Gastrocnemius medialis (tissue), 4 donors: ENCODE measurements at regions not wholly inside any gene's neighbourhood (a gene's known extent, or its start where the extent isn't known, plus 50 kb on each side); places are given as distances from the start of the nearest gene placed in this dataset.

Source experiments
- POLR2A ChIP-seq, 2 donors: fragments of 450-650 bp; IDR thresholded peaks; one replicate each; pipeline ENCODE4 v1.6.1; 2017; ENCODE audit warnings: antibody characterized with exemption in 2 of 2, mild to moderate bottlenecking in 2 of 2, moderate library complexity in 2 of 2
- TF ChIP-seq, protein P1 (sequence below), 5 experiments: fragments of 450-650 bp in 3 of 5; fragments of 200-600 bp in 2 of 5; sonication (generic) in 2 of 5; IDR thresholded peaks in 4 of 5; conservative IDR thresholded peaks in 1 of 5; 1 replicate in 4 of 5; 2 replicates in 1 of 5; pipeline ENCODE4 v1.5.1; 2016 to 2019; ENCODE audit warnings: antibody characterized with exemption in 5 of 5, mild to moderate bottlenecking in 3 of 5, moderate library complexity in 3 of 5

DNA sequence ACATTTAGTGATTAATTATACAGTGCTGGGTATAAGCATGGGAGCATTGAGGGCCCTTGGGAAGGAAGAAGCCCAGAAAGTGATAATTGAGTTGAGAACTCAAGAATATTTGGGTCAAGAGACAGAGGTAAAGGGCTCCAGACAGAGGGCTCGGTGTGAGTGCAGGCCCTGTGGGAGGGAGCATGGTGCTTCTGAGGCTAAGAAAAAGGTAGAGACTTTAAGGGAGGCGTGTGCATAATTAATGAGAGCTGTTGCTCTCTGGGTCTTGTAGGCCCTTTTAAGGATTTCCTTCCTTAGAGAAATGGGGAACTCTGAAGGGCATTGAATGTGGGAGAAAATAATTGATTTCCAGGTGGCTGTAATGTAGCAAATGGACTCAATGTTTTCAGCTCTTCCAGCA lies 735.0 kb upstream of the POU3F3 start:
- TF ChIP-seq, protein P1, sequence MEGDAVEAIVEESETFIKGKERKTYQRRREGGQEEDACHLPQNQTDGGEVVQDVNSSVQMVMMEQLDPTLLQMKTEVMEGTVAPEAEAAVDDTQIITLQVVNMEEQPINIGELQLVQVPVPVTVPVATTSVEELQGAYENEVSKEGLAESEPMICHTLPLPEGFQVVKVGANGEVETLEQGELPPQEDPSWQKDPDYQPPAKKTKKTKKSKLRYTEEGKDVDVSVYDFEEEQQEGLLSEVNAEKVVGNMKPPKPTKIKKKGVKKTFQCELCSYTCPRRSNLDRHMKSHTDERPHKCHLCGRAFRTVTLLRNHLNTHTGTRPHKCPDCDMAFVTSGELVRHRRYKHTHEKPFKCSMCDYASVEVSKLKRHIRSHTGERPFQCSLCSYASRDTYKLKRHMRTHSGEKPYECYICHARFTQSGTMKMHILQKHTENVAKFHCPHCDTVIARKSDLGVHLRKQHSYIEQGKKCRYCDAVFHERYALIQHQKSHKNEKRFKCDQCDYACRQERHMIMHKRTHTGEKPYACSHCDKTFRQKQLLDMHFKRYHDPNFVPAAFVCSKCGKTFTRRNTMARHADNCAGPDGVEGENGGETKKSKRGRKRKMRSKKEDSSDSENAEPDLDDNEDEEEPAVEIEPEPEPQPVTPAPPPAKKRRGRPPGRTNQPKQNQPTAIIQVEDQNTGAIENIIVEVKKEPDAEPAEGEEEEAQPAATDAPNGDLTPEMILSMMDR (IDR thresholded peaks at IDR 0.05 in 4 of 5, conservative IDR thresholded peaks at IDR 0.05 in 1 of 5) = no peak
- TF ChIP-seq POLR2A (IDR thresholded peaks at IDR 0.05) = no peak
